ENCODE measurements at regions not wholly inside any gene's neighbourhood (a gene's known extent, or its start where the extent isn't known, plus 50 kb on each side); places are given as distances from the start of the nearest gene placed in this dataset.

GRCh38 chr5:58228896-58229295, 231.0 kb downstream of the PLK2 start:
- no peak for DNase-seq (ENCODE audit: low read depth)
- no peak overlapping the region for H3K4me3 ChIP-seq (ENCODE audit: low read depth, low read length)
- no peak for TF ChIP-seq CTCF (IDR thresholded peaks at IDR 0.05; ENCODE audit: insufficient read depth, low read depth, low read length)

GRCh38 chr5:58227858-58228257, 232.0 kb downstream of the PLK2 start:
- no peak for DNase-seq (ENCODE audit: low read depth)
- no peak overlapping the region for H3K4me3 ChIP-seq (ENCODE audit: low read depth, low read length)
- TF ChIP-seq CTCF (IDR thresholded peaks at IDR 0.05; ENCODE audit: insufficient read depth, low read depth, low read length) = no peak

GRCh38 chr5:58224661-58225060, 235.2 kb downstream of the PLK2 start:
- no peak for DNase-seq (ENCODE audit: low read depth)

GRCh38 chr5:58224221-58224620, 235.7 kb downstream of the PLK2 start:
- no peak overlapping the region for H3K4me3 ChIP-seq (ENCODE audit: low read depth, low read length)
- TF ChIP-seq CTCF (IDR thresholded peaks at IDR 0.05; ENCODE audit: insufficient read depth, low read depth, low read length) = no peak
- no peak for DNase-seq (ENCODE audit: low read depth)

More at GRCh38 chr5:58224661-58225060, 235.2 kb downstream of the PLK2 start:
- no peak overlapping the region for H3K4me3 ChIP-seq (ENCODE audit: low read depth, low read length)
- no peak for TF ChIP-seq CTCF (IDR thresholded peaks at IDR 0.05; ENCODE audit: insufficient read depth, low read depth, low read length)

- no peak for DNase-seq (ENCODE audit: low read depth)
- no peak for TF ChIP-seq CTCF (IDR thresholded peaks at IDR 0.05; ENCODE audit: insufficient read depth, low read depth, low read length)
- H3K4me3 ChIP-seq (ENCODE audit: low read depth, low read length) = no peak overlapping the region
Observed at GRCh38 chr5:58215364-58215763, 244.5 kb downstream of the PLK2 start.

- DNase-seq (ENCODE audit: low read depth) = no peak
- no peak for TF ChIP-seq CTCF (IDR thresholded peaks at IDR 0.05; ENCODE audit: insufficient read depth, low read depth, low read length)
- no peak overlapping the region for H3K4me3 ChIP-seq (ENCODE audit: low read depth, low read length)
Observed at GRCh38 chr5:58211441-58211840, 248.4 kb downstream of the PLK2 start.

- no peak for DNase-seq (ENCODE audit: low read depth)
- H3K4me3 ChIP-seq (ENCODE audit: low read depth, low read length) = no peak overlapping the region
- TF ChIP-seq CTCF (IDR thresholded peaks at IDR 0.05; ENCODE audit: insufficient read depth, low read depth, low read length) = no peak
Observed at GRCh38 chr5:58208674-58209073, 251.2 kb downstream of the PLK2 start.
